HAP-1 (cell line): ENCODE measurements at regions not wholly inside any gene's neighbourhood (a gene's known extent, or its start where the extent isn't known, plus 50 kb on each side); places are given as distances from the start of the nearest gene placed in this dataset.
"Not testable (repeated sequence)": the region's sequence is repeated elsewhere in the genome, so short reads cannot be mapped to it uniquely, and the experiment has no call there.

Source experiments
- DNase-seq, 2 experiments: peaks; one replicate each; pipeline ENCODE4 v3.0.0-alpha.2; 2016 to 2020; ENCODE audit warnings: low spot score in 2 of 2
- H3K27me3 ChIP-seq: fragments of 250-450 bp; sonication (Bioruptor Pico); 2 replicates; pipeline ENCODE4 v1.5.1; 2020; ENCODE audit warnings: low read depth, mild to moderate bottlenecking, moderate library complexity
- H3K36me3 ChIP-seq: fragments of 250-450 bp; sonication (Bioruptor Pico); replicated peaks from 2 replicates; pipeline ENCODE4 v1.5.1; 2020; ENCODE audit warnings: mild to moderate bottlenecking
- H3K4me1 ChIP-seq: fragments of 250-450 bp; sonication (Bioruptor Pico); 2 replicates; pipeline ENCODE4 v1.5.1; 2020; ENCODE audit warnings: mild to moderate bottlenecking
- H3K4me3 ChIP-seq: fragments of 250-450 bp; sonication (Bioruptor Pico); 2 replicates; pipeline ENCODE4 v1.5.1; 2020; ENCODE audit warnings: mild to moderate bottlenecking, moderate library complexity
- H3K9me3 ChIP-seq: fragments of 250-450 bp; sonication (Bioruptor Pico); 2 replicates; pipeline ENCODE4 v1.5.1; 2020; ENCODE audit warnings: mild to moderate bottlenecking, moderate library complexity
- in situ Hi-C: fragments of 300-500 bp; cut with MboI; formaldehyde crosslinking; loops from 3 replicates; pipeline ENCODE4 v1.14.3; 2020; ENCODE audit warnings: low sequenced_read_pairs, inconsistent platforms, mixed read lengths

DNA sequence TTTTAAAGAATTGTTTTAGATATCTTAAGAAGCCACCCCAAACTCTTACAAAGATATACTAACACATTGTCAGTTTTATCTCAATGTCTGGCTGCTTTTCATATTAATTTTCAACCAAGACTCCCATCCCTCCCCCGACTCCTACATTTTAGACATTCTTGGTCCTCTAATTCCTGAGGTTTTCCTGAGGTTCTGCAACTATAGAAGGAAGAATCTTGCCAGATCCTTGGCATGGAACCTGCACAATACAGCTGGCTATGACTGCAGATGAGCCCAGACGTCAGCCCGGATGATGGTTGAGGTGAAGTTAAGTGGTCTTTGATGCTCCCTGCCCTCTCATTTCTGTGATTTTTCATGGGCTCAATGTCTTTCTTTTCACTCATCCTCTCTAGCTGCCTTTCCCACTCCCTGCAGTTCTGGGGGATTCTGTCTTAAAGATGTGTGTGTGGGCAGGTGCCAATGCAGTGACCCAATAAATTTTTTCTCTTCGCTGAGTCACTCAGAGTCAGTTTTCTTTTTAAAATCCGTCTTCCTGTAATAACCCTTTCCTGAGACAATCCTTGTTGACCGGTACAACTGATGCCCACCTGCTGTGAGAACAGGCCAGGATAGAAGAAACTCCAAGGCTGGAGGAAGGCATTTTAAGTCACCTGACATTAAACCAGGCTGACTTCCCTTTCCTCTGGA is 237.8 kb upstream of the GAS1 start:
- in situ Hi-C loops: no loop called here
- no peaks in the 10 kb centered on the region for H3K9me3 ChIP-seq

DNA sequence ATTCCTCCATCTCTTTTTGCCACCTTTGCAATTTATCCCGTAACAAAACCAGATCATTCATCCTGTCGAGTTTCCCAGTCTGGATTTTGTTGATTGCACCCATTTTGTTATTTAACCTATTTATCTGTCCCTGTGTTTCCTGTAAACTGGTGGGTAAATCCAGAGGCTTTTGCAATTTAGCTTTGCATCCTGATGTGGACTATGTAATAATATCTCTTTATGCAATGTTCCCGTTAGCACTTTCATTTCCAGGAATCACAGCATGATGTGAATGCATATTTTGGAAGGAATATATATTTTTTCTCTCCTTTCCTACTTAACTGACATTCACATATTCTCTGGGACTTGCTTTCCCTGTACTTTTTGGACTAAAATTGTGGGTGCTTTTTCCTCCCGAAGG is 240.3 kb upstream of the GAS1 start:
- Histone ChIP-seq H3K4me3 (no peak overlapping the region), H3K36me3 (no peaks in the 10 kb centered on the region), H3K9me3 (no peaks in the 10 kb centered on the region), H3K4me1 (no peaks in the 10 kb centered on the region), H3K27me3 (no peaks in the 10 kb centered on the region)
- in situ Hi-C loops: no loop called here
- DNase-seq: no peak

More for the DNA sequence above, 237.8 kb upstream of the GAS1 start:
- Histone ChIP-seq H3K27me3 (no peaks in the 10 kb centered on the region), H3K4me3 (no peak overlapping the region), H3K4me1 (no peaks in the 10 kb centered on the region), H3K36me3 (no peaks in the 10 kb centered on the region)
- no peak for DNase-seq

DNA sequence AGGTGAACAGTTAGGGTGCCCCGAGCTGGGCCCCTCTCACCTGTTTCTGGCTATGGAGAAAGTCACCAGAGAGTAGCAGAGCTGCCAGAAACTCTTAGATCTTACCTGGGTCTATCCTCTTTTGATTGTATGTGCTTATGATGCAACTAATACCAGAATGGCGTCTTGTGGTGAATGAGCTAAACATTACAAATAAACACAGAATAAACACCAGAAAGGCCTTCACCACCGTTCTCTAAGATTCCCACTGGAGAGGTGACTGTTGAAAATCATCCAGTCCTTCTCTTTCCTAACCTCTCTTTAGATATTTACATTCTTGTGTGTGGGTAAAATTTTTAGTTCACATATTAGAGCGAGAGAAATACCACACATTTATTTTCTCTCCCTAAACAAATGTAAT is 241.7 kb upstream of the GAS1 start:
- Histone ChIP-seq H3K36me3 (no peaks in the 10 kb centered on the region), H3K27me3 (peaks cover 5% of the 10 kb centered on the region; the same call in 1 of the 2 replicates), H3K9me3 (no peaks in the 10 kb centered on the region), H3K4me3 (no peak overlapping the region), H3K4me1 (no peaks in the 10 kb centered on the region)
- in situ Hi-C loops: no loop called here
- no peak for DNase-seq

DNA sequence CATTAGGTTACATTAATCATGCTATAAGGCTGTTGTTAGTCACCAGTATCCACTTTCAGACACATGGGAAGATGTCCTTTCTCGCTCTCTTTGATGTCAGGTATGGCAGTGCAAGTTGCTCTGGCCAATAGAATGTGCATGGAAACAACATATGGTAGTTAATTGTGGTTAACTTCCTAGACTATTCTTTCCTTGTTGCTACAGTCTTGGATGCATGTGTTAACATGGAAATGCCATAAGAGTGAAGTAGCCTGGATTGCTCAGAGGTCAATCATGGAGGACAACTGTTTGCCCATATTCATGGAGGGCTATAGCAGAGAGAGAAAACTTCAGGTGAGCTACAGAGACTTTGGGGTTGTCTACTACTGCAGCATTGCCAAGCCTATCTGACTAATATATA is 245.8 kb upstream of the GAS1 start:
- H3K36me3 ChIP-seq: no peaks in the 10 kb centered on the region
- H3K4me1 ChIP-seq: no peaks in the 10 kb centered on the region
- H3K27me3 ChIP-seq: peaks cover 14% of the 10 kb centered on the region
- no peak overlapping the region for H3K4me3 ChIP-seq
- in situ Hi-C loops: no loop called here
- DNase-seq: no peak
- no peaks in the 10 kb centered on the region for H3K9me3 ChIP-seq

DNA sequence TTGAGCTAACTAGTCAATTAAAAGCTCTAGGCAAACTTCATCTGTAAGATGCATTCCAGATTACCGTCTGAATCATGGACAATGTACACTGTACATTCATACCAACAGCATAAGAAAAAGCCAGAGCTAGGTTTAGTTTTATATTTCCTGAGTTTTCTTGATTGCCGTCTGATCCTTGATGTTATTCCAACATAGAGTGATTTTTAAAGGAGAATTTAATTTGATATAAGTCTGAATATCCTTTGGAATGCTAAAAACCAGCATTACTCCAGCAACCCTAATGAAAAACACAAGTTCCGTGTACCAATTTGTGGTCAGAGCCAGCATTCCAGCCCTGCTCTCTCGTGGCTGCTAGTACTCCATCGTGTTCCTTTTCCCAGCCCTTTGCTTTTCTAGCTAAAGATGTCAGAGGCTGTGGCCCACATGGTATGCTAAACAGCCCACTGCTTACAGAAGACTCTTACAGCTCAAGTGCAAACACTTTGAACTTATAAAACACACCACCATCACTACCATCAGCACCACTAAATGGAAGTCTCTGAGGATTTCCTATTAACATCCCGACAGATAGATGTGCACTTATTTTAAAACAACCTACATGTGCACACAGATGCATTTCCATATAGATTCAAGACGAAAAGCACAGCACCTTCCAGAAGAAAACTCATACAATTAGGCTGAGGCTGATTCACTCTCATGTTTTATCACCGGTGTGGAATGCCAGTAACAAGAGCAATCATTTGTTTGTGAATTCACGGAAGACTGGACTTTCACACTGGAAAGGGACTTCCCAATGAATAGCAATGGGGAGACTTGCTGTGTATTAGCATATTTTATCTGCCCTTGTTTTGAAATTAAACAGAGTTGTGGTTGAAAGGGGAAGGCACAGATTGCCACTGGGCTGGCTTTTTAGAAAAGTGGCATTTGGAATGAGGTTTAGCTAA is 246.9 kb upstream of the GAS1 start:
- no peak for DNase-seq
- H3K4me3 ChIP-seq: no peak overlapping the region
- in situ Hi-C loops: no loop called here

DNA sequence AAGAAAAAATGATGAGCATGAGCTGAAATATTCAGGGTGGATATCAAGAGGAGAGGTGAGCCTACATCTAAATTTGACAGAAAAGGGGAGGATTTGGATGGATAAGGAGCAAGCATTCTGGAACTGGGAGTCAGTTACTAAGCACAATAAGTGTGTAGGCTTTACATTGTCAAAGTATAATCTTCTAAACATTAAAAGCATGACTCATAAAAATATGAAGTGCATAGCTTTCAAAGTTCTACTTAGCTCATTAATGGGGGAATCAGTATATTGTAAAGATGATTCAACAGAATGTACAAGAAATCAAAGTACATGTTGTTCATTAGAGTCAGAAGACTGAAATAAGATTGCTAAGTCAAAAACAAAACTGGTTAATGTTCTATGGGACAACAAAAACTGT is 248.0 kb upstream of the GAS1 start:
- H3K36me3 ChIP-seq: no peaks in the 10 kb centered on the region
- no peaks in the 10 kb centered on the region for H3K4me1 ChIP-seq
- H3K4me3 ChIP-seq: no peak overlapping the region
- in situ Hi-C loops: no loop called here
- DNase-seq: no peak
- no peaks in the 10 kb centered on the region for H3K9me3 ChIP-seq
- H3K27me3 ChIP-seq: peaks cover 14% of the 10 kb centered on the region

More for the DNA sequence above, 246.9 kb upstream of the GAS1 start:
- no peaks in the 10 kb centered on the region for H3K36me3 ChIP-seq
- H3K4me1 ChIP-seq: no peaks in the 10 kb centered on the region
- H3K27me3 ChIP-seq: peaks cover 14% of the 10 kb centered on the region
- H3K9me3 ChIP-seq: no peaks in the 10 kb centered on the region

DNA sequence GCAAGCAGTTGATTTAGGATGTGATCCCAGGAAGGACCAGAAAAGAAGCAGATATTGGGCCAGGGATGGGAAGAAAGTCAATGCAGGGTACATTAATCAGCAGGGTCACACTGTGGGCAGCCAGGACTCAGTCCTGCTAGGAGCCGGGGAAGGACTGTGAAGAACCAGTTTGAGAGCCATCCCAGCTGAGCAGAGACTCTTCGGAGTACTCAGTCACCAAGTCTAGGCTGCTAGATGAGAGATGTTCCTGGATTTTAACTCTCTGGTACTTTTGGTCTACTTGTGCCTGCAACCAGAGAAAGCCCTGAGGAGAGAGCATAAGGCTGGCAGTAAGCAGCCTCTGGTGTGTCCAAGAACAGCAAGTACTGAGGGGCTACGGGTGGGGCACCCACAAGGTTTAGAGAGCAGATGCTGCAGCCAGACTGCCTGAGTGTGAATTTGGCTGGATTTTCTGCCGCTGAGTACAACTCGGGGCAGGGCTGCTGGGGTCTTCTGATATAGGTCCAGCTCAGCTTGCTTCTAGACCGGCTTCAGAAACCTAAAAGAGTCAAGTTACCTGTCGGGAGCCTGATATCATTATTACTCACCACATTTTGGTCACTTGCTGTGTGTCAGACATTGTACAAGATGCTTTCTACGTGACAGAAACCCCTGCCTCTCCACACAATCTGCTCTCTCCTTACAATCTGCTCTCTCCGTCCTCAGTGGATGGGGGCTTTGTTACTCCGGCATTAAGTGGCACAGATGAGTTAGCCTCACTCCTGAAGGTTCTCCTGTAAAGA is 250.2 kb upstream of the GAS1 start:
- no peaks in the 10 kb centered on the region for H3K4me1 ChIP-seq
- H3K9me3 ChIP-seq: no peaks in the 10 kb centered on the region
- DNase-seq: no peak
- H3K27me3 ChIP-seq: peaks cover 18% of the 10 kb centered on the region
- in situ Hi-C loops: no loop called here
- H3K4me3 ChIP-seq: no peak overlapping the region
- H3K36me3 ChIP-seq: no peaks in the 10 kb centered on the region

DNA sequence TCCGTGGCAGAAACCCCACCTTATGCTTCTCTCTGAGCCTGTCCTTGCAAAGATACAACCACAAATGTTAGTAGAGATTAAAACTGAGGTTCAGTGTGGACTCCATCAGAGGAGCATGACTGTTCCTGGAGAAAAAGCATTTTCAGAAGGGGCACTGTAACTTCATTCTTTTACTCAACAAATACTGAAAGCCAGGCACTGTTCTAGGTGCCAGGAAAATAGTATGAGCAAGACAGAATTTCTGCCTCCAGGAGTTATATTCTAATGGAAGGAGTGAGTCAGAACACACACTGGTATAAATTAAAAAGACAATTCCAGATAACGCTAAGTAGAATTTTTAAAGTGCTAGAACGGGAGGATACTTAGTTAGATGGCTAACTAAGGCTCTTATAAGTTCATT is 251.4 kb upstream of the GAS1 start:
- Histone ChIP-seq H3K27me3 (peaks cover 16% of the 10 kb centered on the region), H3K9me3 (no peaks in the 10 kb centered on the region), H3K4me1 (no peaks in the 10 kb centered on the region), H3K36me3 (no peaks in the 10 kb centered on the region), H3K4me3 (no peak overlapping the region)
- DNase-seq: no peak
- in situ Hi-C loops: no loop called here

DNA sequence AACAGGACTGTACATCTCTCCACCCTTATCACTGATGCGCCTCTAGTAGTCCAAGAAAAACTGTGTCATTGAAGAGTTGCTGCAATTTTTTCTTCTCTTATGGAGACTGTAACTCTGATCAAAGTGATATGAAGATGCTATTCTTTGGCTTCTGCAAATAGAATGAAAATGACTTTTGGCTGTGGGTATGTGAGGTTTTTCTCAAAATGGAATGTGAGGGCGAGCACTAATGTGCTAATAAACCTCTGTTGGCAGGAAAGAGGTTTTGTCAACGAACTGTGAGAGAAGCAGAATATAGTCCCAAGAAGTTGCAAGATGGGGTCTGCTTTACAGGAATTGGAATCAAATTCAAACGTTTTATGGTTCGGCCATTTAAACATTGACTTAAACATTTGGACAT is 252.0 kb upstream of the GAS1 start:
- no peak overlapping the region for H3K4me3 ChIP-seq
- in situ Hi-C loops: no loop called here
- no peak for DNase-seq
- H3K27me3 ChIP-seq: peaks cover 12% of the 10 kb centered on the region
- H3K36me3 ChIP-seq: no peaks in the 10 kb centered on the region
- no peaks in the 10 kb centered on the region for H3K4me1 ChIP-seq
- H3K9me3 ChIP-seq: no peaks in the 10 kb centered on the region

DNA sequence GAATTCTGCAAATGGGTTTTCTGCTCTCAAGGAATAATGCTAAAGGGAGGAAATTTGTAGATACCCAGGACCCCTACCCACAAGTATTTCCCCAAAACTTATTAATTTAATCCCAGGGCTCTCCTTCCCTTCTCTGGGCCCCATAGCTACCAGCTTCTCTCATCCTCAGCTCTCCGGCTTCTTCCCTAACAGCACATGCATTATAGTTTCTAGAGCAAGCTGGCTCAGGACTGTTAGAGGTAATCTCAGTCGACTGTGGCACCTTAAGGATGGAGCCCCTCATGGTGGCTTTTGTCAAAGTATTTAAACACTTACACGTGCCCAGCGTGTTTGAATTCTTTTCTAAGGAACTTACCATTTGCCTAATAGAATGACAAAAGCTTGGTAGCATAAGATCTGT is 252.5 kb upstream of the GAS1 start:
- Histone ChIP-seq H3K27me3 (peaks cover 12% of the 10 kb centered on the region), H3K4me3 (no peak overlapping the region), H3K9me3 (no peaks in the 10 kb centered on the region), H3K4me1 (no peaks in the 10 kb centered on the region), H3K36me3 (no peaks in the 10 kb centered on the region)
- in situ Hi-C loops: no loop called here
- DNase-seq: no peak

DNA sequence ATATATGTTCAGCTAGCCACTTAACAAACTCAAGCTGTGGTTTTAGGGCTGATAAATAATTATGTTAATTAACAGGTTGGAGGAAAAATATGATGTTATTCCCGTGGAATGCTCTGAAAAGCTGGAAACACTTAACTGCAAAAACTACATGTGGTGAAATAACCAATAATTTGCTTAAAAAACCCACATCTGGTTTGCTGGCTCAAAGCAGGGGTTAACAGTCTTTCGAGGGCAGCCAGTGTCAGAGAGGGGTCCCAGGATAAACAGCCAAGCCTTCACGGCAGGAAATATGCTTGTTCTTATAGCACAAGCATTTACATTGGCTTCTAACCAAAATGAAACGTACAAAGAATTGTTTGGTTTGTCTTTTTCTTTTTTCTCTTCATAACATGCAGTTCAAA is 254.0 kb upstream of the GAS1 start:
- in situ Hi-C loops: no loop called here
- no peaks in the 10 kb centered on the region for H3K9me3 ChIP-seq
- H3K36me3 ChIP-seq: no peaks in the 10 kb centered on the region
- peaks cover 6% of the 10 kb centered on the region for H3K27me3 ChIP-seq
- H3K4me1 ChIP-seq: no peaks in the 10 kb centered on the region
- no peak overlapping the region for H3K4me3 ChIP-seq
- DNase-seq: no peak

DNA sequence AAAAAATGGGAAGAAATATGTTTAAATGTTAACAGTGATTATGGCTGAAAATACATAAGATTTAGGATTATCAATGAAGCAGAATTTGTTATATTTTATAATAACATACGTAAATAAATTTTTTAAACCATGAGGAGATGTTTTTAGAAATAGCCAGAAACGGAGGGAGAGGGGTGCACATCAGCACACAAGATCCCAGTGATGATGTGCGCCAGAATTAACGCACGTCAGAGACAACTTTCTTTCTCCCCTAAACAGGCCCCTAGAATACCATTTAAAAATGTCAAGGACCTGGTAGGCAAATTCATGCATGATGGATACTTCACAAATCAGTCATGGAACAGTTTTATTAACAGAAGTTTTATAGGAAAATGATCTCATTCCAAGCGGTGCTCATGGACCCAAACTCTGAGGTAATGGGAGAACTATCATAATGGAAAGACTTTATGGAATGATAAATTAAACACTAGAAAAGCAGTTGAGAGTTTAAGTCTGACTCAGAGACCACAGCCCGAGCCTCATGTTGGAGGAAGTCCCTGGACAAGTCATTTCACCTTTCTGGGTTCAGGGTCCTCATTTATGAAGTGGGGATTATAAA is 258.9 kb upstream of the GAS1 start:
- H3K4me1 ChIP-seq: no peaks in the 10 kb centered on the region
- no peak for DNase-seq
- H3K4me3 ChIP-seq: no peak overlapping the region
- H3K9me3 ChIP-seq: no peaks in the 10 kb centered on the region
- H3K36me3 ChIP-seq: no peaks in the 10 kb centered on the region
- in situ Hi-C loops: no loop called here
- H3K27me3 ChIP-seq: 0 out of 2 replicates have a peak, but pooled peaks cover 4% of the 10 kb centered on the region

DNA sequence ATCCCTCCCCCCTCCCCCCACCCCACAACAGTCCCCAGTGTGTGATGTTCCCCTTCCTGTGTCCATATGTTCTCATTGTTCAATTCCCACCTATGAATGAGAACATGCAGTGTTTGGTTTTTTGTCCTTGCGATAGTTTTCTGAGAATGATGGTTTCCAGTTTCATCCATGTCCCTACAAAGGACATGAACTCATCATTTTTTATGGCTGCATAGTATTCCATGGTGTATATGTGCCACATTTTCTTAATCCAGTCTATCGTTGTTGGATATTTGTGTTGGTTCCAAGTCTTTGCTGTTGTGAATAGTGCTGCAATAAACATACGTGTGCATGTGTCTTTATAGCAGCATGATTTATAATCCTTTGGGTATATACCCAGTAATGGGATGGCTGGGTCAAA is 263.4 kb upstream of the GAS1 start:
- in situ Hi-C loops, H3K36me3 ChIP-seq, DNase-seq, H3K27me3 ChIP-seq, H3K4me3 ChIP-seq, H3K9me3 ChIP-seq, H3K4me1 ChIP-seq: not testable (repeated sequence)
